COLO829 (cell line): ENCODE measurements at regions not wholly inside any gene's neighbourhood (a gene's known extent, or its start where the extent isn't known, plus 50 kb on each side); places are given as distances from the start of the nearest gene placed in this dataset.

ENCODE experiments used
- DNase-seq: peaks from one replicate; pipeline ENCODE4 v3.0.0; 2012; ENCODE audit warnings: low spot score

DNA sequence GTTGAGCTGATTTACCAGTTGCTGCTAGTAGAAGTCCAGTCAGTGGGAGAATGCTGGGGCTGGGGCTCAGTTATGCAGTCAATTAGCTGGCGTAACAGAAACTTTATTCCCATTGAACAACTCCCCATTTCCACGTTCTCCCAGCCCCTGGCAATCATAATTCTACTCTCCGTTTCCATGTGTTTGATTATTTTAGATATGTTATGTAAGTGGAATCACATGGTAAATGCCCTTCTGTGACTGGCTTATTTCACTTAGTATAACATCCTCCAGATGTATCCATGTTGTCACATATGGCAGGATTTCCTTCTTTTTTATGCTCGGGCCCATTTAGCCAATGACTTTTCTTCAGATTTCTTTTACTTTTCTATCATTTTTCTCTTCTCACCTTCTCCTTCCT is 61.1 kb upstream of the EXOC4 start:
- DNase-seq: no peak

DNA sequence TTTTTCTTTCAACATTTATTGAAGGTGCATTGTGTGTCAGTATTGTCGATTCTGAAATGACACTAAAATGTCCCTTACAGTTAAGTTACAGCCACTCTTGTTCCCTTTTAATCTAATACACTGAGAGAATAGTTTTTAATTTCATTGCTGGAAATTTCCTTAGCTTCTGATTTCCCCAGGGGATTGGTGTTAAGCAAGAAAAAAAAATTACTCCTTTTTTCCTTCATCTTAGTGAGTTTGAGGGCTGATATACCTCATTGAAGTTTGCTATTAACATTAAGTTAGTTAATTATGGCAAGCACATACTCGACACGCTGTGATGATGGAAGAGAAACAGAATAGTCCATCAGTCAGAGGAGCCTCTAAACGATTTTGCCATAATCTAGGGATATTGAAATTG is 57.0 kb upstream of the EXOC4 start:
- no peak for DNase-seq

DNA sequence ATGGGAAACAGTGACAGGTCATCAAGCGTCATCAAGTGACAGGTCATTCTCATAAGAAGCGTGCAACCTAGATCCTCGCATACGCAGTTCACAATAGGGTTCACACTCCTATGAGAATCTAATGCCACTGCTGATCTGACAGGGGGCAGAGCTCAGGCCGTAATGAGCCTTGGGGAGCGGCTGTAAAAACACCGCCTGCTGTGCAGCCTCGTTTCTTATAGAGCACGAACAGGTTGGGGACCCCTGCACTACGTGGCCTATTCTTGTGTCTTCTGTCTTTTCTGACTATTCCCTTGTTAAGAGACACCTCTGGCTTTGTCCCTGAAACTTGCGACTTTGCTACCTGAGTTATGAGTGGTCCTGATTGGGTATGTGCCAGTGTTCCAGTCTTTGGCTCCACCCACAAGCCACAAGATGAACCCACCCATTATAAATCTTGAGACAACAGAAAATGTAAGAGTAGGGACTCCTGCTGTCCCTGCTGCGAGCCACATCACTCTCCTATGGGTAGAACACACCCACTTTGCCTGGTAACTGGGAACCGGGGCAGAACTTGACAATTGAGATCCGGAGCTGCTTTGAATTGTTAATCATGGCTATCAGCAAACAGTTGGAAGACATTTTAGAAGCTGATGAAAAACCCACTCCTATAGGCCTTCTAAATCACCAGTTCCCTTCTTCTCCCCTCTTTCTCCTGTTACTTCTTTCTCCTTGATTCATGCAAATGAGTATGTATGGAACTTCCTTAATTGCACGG is 55.8 kb upstream of the EXOC4 start:
- DNase-seq: no peak

DNA sequence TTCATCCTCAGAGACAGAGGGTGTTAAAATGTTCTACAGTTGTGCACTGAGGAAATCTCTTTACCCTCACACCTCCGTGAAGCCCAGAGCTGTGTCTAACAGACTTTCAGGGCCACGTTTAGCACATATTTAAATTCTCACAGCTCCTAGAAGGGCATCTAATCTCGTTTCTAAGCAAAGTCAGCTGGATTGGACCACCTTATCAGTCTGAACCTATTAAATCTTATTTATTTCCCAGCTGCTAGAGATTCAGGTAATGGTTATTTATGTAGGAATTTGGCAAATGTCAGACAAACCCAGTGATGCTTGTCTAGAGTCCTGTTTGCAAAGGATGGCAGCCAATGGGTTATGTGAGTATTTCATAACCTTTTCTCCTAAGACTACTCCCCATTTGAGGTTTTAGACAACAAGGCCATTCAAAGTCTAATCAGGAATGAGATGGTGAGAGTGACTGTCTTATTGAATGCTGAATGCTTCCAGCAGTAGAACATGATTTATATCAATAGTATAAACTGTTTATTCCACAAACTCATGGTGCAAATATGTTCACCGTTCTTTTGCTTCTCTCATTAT is 54.8 kb upstream of the EXOC4 start:
- peak; percentile 48 for DNase-seq

DNA sequence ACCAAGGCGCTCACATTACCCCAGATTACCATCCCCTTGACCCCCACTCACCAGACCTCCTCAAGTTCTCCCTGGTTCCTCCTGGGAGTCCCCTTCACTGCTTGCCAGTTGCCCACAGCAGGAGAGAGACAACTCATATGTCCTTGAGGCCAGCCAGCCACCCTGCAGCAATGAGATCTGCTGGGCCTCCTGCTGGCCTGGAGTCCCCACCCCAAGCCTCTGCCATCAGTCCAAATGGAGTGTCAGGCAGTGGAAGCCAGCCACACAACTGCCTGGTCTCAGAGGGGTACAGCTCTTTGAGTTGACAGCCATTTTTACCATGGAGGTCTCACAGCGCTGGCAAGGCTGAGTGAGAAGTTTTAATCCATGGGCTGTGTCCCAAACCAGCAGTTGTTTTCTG is 53.0 kb upstream of the EXOC4 start:
- no peak for DNase-seq

DNA sequence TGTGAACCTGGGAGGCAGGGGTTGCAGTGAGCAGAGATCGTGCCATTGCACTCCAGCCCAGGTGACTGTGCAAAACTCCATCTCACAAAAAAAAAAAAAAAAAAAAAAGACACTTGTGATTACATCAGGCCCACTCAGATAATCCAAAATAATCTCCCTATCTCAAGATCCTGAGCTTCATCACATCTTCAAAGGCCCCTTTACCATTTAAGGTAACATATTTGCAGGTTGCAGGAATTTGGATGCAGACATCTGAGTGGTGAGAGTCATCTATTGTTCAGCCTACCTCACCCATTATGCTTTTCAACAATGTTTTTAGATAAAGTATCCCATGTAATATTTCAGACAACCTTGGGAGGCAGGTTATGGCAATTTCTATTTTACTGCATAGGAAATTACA is 51.4 kb upstream of the EXOC4 start:
- DNase-seq: no peak

DNA sequence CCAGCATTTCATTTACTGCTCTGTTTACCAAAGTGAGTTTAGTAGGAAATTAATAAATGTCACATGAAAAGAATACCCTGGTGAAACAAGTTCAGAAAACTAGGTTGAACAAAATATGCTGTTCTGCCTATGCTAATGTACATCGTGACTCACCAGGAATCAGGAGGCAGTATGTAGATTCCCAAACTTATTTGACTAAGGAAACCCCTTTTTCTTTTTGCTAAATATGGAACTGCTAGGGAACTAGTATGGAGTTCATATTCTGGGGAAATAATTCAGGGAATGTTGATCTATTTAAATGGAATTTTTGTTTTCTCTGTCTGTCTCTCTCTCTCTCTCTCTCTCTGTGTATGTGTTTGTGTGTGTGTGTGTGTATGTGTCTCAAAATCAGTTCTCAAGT is 49.9 kb upstream of the EXOC4 start:
- no peak for DNase-seq
